Osteoblast (primary cell): ENCODE measurements at regions not wholly inside any gene's neighbourhood (a gene's known extent, or its start where the extent isn't known, plus 50 kb on each side); places are given as distances from the start of the nearest gene placed in this dataset.

Source experiments
- DNase-seq: peaks from one replicate; pipeline ENCODE4 v3.0.0; 2011; ENCODE audit warnings: low spot score, mixed read lengths; ENCODE audit not compliant: insufficient read length; ENCODE audit errors: missing footprints
- H2AFZ ChIP-seq: 2 replicates; pipeline ENCODE4 v1.6.0; 2011; ENCODE audit warnings: mild to moderate bottlenecking, low read length
- H3K27ac ChIP-seq: 2 replicates; pipeline ENCODE4 v1.5.1; 2011; ENCODE audit warnings: mild to moderate bottlenecking, low read depth, low read length, moderate library complexity
- H3K27me3 ChIP-seq: 2 replicates; pipeline ENCODE4 v1.6.0; 2012; ENCODE audit warnings: mild to moderate bottlenecking, control low read depth, inconsistent platforms, low read length, moderate library complexity; ENCODE audit not compliant: insufficient read depth
- H3K36me3 ChIP-seq: 2 replicates; pipeline ENCODE4 v1.5.1; 2011; ENCODE audit warnings: mild to moderate bottlenecking, low read length, control low read depth, moderate library complexity; ENCODE audit not compliant: insufficient read depth
- H3K4me1 ChIP-seq: 2 replicates; pipeline ENCODE4 v1.5.1; 2011; ENCODE audit warnings: mild to moderate bottlenecking, low read length, control low read depth, moderate library complexity; ENCODE audit not compliant: insufficient read depth
- H3K4me2 ChIP-seq: 2 replicates; pipeline ENCODE4 v1.6.0; 2011; ENCODE audit warnings: mild to moderate bottlenecking, low read length; ENCODE audit not compliant: insufficient read depth
- H3K4me3 ChIP-seq: fragments of 200-600 bp; sonication (generic); 3 replicates; pipeline ENCODE4 v1.5.1; 2012; ENCODE audit warnings: mild to moderate bottlenecking, low read length, inconsistent platforms; ENCODE audit not compliant: insufficient read depth
- H3K79me2 ChIP-seq: 2 replicates; pipeline ENCODE4 v1.6.0; 2012; ENCODE audit warnings: mild to moderate bottlenecking, low read length, control low read depth, inconsistent platforms; ENCODE audit not compliant: insufficient read depth
- H3K9me3 ChIP-seq: 2 replicates; pipeline ENCODE4 v1.5.1; 2011; ENCODE audit warnings: low read depth, low read length, control low read depth
- H4K20me1 ChIP-seq: 2 replicates; pipeline ENCODE4 v1.6.0; 2012; ENCODE audit warnings: mild to moderate bottlenecking, low read length, control low read depth; ENCODE audit not compliant: insufficient read depth
- CTCF ChIP-seq: IDR thresholded peaks from 2 replicates; pipeline ENCODE4 v1.5.1; 2011; ENCODE audit warnings: mild to moderate bottlenecking, low read depth, low read length, moderate library complexity; ENCODE audit errors: extremely low read depth

DNA sequence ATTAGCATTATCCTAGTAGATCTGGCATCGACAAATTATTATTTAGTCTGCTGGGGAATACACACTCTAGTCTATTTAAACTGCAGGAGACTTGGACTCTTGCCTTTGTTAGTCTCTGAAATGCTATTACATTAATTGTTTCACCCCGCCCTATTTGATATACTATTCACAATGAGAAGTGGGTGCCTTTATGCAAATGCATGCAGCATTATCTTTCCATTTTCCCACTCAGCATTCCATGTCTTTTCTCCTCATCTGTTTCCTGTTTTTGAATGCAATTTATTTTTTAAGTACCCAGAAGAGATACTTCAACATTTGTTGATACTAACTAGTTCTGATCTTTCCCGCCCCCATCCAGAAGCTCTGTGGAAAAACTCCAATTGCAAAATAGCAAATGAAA is 395.3 kb upstream of the NXPH2 start:
- no peak for TF ChIP-seq CTCF
- no peak overlapping the region for H3K27ac ChIP-seq
- H2AFZ ChIP-seq: no peak overlapping the region
- DNase-seq: no peak
- H3K36me3 ChIP-seq: no peaks in the 10 kb centered on the region
- no peak overlapping the region for H3K4me2 ChIP-seq
- no peak overlapping the region for H3K4me3 ChIP-seq
- no peaks in the 10 kb centered on the region for H3K9me3 ChIP-seq
- H3K4me1 ChIP-seq: no peaks in the 10 kb centered on the region
- H3K79me2 ChIP-seq: no peaks in the 10 kb centered on the region
- no peaks in the 10 kb centered on the region for H4K20me1 ChIP-seq
- H3K27me3 ChIP-seq: no peaks in the 10 kb centered on the region

DNA sequence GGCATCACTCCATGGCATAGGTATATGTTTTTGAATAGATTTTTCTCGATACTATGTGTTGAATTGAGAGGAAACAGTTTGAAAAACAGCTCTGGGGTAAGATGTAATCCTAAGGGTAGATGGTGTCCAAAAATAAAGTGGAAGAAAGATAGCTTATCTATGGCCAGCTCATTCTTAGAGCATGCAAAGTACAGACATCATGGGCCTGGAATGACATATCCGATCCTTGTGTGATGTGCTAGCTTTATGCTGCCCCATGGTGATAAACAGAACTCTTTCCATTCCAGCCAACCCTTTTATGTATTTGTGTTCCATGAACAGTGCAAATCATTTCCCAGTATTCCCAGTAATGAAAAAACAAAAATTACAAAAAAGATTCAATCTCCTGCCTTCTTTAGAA is 390.2 kb upstream of the NXPH2 start:
- no peak overlapping the region for H3K27ac ChIP-seq
- no peak for TF ChIP-seq CTCF
- no peak overlapping the region for H2AFZ ChIP-seq
- peaks cover 3% of the 10 kb centered on the region for H3K9me3 ChIP-seq
- no peaks in the 10 kb centered on the region for H3K79me2 ChIP-seq
- no peaks in the 10 kb centered on the region for H3K4me1 ChIP-seq
- no peak for DNase-seq
- no peaks in the 10 kb centered on the region for H3K27me3 ChIP-seq
- H4K20me1 ChIP-seq: no peaks in the 10 kb centered on the region
- H3K4me2 ChIP-seq: no peak overlapping the region
- H3K36me3 ChIP-seq: no peaks in the 10 kb centered on the region
- H3K4me3 ChIP-seq: no peak overlapping the region

DNA sequence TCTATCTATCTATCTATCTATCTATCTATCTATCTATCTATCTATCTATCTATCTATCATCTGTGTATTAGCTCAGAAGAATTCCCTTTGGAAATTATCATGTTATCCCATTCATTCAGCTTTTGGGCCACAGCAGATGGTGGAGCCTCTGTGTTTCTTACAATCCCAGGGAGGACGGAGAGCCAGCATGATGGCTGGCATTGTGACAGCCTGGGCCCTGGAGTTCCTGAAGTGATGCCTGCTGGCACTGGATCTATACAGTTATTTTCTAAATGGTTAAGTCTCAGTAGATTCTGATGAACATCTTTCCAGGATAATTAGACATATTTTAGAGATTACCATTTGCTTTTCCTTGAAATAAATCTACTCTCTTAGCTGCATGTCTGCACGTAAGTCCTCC is 385.4 kb upstream of the NXPH2 start:
- Histone ChIP-seq H3K4me3 (no peak overlapping the region), H4K20me1 (no peaks in the 10 kb centered on the region), H3K27ac (no peak overlapping the region), H3K4me2 (no peak overlapping the region), H2AFZ (no peak overlapping the region), H3K9me3 (peaks cover 3% of the 10 kb centered on the region), H3K27me3 (no peaks in the 10 kb centered on the region), H3K79me2 (no peaks in the 10 kb centered on the region), H3K4me1 (no peaks in the 10 kb centered on the region), H3K36me3 (no peaks in the 10 kb centered on the region)
- DNase-seq: no peak
- no peak for TF ChIP-seq CTCF

DNA sequence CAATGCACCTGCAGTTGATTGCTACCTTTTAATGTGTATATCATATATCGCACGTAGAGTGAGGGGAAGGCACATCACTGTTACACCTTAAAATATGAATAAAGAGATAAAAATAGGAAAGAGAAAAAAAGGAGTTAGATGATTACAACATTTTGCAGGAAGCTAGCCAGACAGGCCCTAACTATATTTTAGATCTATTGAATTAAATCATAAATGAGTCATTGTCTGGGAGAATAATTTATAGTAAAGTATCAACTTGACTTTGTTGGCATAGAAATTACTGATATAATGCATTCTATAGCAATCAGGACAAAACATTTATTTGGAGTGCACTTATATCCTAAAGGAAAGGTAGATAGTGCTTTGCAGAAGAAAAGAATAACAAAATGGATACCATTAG is 384.9 kb upstream of the NXPH2 start:
- no peaks in the 10 kb centered on the region for H3K79me2 ChIP-seq
- no peaks in the 10 kb centered on the region for H4K20me1 ChIP-seq
- no peaks in the 10 kb centered on the region for H3K36me3 ChIP-seq
- no peak for DNase-seq
- no peak overlapping the region for H3K27ac ChIP-seq
- peaks cover 3% of the 10 kb centered on the region for H3K9me3 ChIP-seq
- H3K27me3 ChIP-seq: no peaks in the 10 kb centered on the region
- no peaks in the 10 kb centered on the region for H3K4me1 ChIP-seq
- H3K4me3 ChIP-seq: no peak overlapping the region
- H3K4me2 ChIP-seq: no peak overlapping the region
- no peak overlapping the region for H2AFZ ChIP-seq
- TF ChIP-seq CTCF: no peak
